ENCODE measurements at regions not wholly inside any gene's neighbourhood (a gene's known extent, or its start where the extent isn't known, plus 50 kb on each side); places are given as distances from the start of the nearest gene placed in this dataset.

DNA sequence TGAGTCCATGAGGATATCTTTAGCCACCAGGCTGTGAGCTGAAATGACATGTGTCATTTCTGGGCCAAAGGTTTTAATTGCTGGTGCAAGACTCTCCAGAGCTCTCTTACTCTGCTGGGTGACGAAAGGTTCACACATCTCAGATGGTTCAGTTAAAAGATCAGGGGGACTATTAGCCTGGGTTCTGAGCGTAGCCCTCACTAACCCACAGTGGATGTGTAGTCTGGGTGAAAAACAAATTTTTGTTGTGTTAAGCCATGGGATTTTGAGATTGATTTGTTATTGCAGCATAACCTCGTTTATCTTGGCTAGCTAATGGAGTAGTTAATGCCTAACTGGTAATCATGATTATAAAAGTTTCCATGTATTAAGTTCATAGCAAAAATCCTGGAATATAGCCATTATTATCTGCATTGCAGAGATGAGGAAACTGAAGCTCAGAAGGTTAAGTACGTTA lies 251.5 kb downstream of the RMST start:
- no peaks in the 10 kb centered on the region for H3F3A ChIP-seq (replicated peaks; ENCODE audit: insufficient read depth)
- no peaks in the 10 kb centered on the region for H3K27me3 ChIP-seq (ENCODE audit: insufficient read depth)
- H3K4me2 ChIP-seq = no peak overlapping the region
- CTCF ChIA-PET = interaction anchor here (0.6 kb wide), 1 partner anchor 437 kb away, joined by 3 read pairs; no protein-coding TSS in a partner anchor
- H2AFZ ChIP-seq (ENCODE audit: low read depth) = no peak overlapping the region
- no peaks in the 10 kb centered on the region for H3K36me3 ChIP-seq (replicated peaks in 1 of 2; ENCODE audit: control insufficient read depth in 1 of 2, insufficient read depth in 2 of 2, low read length in 1 of 2)
- no peak for DNase-seq
- H3K79me2 ChIP-seq (ENCODE audit: insufficient read depth) = no peaks in the 10 kb centered on the region
- 11% methylated on average over 4 of the region's 4 CpGs for WGBS (ENCODE audit: low lambda C conversion rate)
- H3K9me2 ChIP-seq = no peaks in the 10 kb centered on the region
- no peak overlapping the region for H3K4me3 ChIP-seq (ENCODE audit: low read depth in 2 of 2, low read length in 1 of 2)
- no peaks in the 10 kb centered on the region for H3K4me1 ChIP-seq (ENCODE audit: control insufficient read depth in 1 of 2, insufficient read depth in 2 of 2, low read depth in 1 of 2, low read length in 1 of 2)
- TF ChIP-seq RAD21 (IDR thresholded peaks at IDR 0.05; ENCODE audit: low read length) (no peak), TAF1 (IDR thresholded peaks at IDR 0.05; ENCODE audit: borderline replicate concordance, low read depth, low read length) (no peak), MEF2A (IDR thresholded peaks at IDR 0.05; ENCODE audit: borderline replicate concordance, low read depth) (no peak), RFX5 (IDR thresholded peaks at IDR 0.05; ENCODE audit: low read length) (no peak), EZH2phosphoT487 (IDR thresholded peaks at IDR 0.05; ENCODE audit: borderline replicate concordance, low read depth) (no peak), CTCF (IDR thresholded peaks at IDR 0.05) (no peak), FOXM1 (IDR thresholded peaks at IDR 0.05; ENCODE audit: low read depth) (no peak), TEAD4 (IDR thresholded peaks at IDR 0.05; ENCODE audit: borderline replicate concordance, insufficient read depth) (no peak), GATA2 (CRISPR knock-in tag; IDR thresholded peaks at IDR 0.05) (no peak), RXRA (IDR thresholded peaks at IDR 0.05; ENCODE audit: borderline replicate concordance, low read depth) (no peak), TCF12 (IDR thresholded peaks at IDR 0.05) (no peak), FOXJ3 (CRISPR knock-in tag; IDR thresholded peaks at IDR 0.05) (no peak)
- TF ChIP-seq, protein P1, sequence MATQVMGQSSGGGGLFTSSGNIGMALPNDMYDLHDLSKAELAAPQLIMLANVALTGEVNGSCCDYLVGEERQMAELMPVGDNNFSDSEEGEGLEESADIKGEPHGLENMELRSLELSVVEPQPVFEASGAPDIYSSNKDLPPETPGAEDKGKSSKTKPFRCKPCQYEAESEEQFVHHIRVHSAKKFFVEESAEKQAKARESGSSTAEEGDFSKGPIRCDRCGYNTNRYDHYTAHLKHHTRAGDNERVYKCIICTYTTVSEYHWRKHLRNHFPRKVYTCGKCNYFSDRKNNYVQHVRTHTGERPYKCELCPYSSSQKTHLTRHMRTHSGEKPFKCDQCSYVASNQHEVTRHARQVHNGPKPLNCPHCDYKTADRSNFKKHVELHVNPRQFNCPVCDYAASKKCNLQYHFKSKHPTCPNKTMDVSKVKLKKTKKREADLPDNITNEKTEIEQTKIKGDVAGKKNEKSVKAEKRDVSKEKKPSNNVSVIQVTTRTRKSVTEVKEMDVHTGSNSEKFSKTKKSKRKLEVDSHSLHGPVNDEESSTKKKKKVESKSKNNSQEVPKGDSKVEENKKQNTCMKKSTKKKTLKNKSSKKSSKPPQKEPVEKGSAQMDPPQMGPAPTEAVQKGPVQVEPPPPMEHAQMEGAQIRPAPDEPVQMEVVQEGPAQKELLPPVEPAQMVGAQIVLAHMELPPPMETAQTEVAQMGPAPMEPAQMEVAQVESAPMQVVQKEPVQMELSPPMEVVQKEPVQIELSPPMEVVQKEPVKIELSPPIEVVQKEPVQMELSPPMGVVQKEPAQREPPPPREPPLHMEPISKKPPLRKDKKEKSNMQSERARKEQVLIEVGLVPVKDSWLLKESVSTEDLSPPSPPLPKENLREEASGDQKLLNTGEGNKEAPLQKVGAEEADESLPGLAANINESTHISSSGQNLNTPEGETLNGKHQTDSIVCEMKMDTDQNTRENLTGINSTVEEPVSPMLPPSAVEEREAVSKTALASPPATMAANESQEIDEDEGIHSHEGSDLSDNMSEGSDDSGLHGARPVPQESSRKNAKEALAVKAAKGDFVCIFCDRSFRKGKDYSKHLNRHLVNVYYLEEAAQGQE (IDR thresholded peaks at IDR 0.05; ENCODE audit: low read depth, low read length) = no peak
- H3K9ac ChIP-seq = no peak overlapping the region
- POLR2A ChIA-PET = no interaction called here
- no peaks in the 10 kb centered on the region for H4K20me1 ChIP-seq (ENCODE audit: insufficient read depth)
- H3K27ac ChIP-seq (ENCODE audit: low read depth in 2 of 2, low read length in 1 of 2) = no peak overlapping the region
- H3K9me3 ChIP-seq = no peaks in the 10 kb centered on the region; the same call in 1 of the 2 replicates

All from SK-N-SH (cell line).